ENCODE measurements at regions not wholly inside any gene's neighbourhood (a gene's known extent, or its start where the extent isn't known, plus 50 kb on each side); places are given as distances from the start of the nearest gene placed in this dataset.
"Not testable (repeated sequence)": the region's sequence is repeated elsewhere in the genome, so short reads cannot be mapped to it uniquely, and the experiment has no call there.

DNA sequence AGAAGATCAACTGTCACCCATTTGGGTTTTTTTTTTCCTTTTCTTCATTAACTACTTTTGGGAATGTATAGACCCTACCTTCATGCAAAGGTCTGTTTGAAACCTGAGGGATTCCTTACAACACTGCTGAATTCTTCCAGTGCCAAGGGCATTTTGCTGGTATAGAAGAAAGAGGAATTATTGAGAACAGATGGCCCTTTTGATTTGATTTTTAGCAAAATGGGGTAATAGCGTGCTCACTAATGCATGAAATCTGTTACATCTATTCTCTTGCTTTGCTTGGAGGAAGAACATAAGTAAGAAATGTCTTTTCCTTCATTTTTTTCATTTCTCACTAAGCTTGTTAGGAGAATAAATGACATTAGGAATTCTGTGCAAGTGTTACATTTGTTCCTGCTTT, 501.9 kb downstream of the TMEM135 start:
- TF ChIP-seq, protein P1, sequence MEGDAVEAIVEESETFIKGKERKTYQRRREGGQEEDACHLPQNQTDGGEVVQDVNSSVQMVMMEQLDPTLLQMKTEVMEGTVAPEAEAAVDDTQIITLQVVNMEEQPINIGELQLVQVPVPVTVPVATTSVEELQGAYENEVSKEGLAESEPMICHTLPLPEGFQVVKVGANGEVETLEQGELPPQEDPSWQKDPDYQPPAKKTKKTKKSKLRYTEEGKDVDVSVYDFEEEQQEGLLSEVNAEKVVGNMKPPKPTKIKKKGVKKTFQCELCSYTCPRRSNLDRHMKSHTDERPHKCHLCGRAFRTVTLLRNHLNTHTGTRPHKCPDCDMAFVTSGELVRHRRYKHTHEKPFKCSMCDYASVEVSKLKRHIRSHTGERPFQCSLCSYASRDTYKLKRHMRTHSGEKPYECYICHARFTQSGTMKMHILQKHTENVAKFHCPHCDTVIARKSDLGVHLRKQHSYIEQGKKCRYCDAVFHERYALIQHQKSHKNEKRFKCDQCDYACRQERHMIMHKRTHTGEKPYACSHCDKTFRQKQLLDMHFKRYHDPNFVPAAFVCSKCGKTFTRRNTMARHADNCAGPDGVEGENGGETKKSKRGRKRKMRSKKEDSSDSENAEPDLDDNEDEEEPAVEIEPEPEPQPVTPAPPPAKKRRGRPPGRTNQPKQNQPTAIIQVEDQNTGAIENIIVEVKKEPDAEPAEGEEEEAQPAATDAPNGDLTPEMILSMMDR (IDR thresholded peaks at IDR 0.05) = no peak
- intact Hi-C loops (cut with DNase I) = no loop called here
- ATAC-seq (no peak), DNase-seq (no peak)
- Histone ChIP-seq H3K36me3 (no peaks in the 10 kb centered on the region), H3K27ac (no peak overlapping the region), H3K27me3 (ENCODE audit: low read depth) (no peaks in the 10 kb centered on the region), H3K4me1 (no peaks in the 10 kb centered on the region), H3K4me3 (no peak overlapping the region), H3K9me3 (peaks cover 7% of the 10 kb centered on the region)

DNA sequence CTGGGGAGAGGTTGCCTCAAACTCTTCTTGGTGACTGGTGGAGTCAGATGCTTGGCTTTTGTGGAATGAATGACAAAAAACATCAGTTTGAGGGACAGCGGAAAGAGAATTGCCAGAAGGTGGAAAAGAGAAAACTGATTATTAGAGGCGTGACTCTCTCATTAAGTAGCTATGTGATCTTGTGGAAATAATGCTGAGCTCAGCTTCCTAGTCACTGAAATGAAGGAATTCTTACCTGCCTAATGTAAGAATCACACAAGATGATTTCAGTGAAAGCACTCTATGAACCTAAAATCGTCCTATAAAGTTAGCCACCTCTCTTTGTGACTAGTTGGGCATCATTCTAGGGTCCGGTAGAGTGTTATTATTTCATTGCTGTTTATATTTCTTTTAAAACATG, 498.8 kb downstream of the TMEM135 start:
- Histone ChIP-seq H3K4me1 (no peaks in the 10 kb centered on the region), H3K27me3 (ENCODE audit: low read depth) (no peaks in the 10 kb centered on the region), H3K27ac (no peak overlapping the region), H3K4me3 (no peak overlapping the region), H3K36me3 (no peaks in the 10 kb centered on the region), H3K9me3 (no peaks in the 10 kb centered on the region)
- DNase-seq (no peak), ATAC-seq (no peak)
- intact Hi-C loops (cut with DNase I) = no loop called here
- TF ChIP-seq, protein P1 (IDR thresholded peaks at IDR 0.05) = no peak

DNA sequence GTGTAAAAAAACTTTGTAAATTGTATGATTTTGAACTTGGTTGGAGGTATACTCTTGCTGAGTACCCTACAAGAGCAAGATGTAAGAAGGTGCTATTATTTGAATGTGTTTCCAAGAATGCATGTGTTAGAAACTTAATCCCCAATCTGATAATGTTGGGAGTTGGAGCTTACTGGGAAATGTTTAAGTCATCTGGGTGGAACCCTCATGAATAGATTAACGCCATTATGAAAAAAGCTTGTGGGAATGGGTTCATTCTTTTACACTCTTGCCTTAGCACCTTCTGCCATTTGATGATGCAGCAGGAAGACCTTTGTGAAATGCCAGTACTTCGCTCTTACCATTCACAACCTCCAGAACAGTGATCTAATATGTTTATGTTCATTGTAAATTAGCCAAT, 498.3 kb downstream of the TMEM135 start:
- no peaks in the 10 kb centered on the region for H3K4me1 ChIP-seq
- DNase-seq (no peak), ATAC-seq (no peak)
- no peak overlapping the region for H3K27ac ChIP-seq
- H3K27me3 ChIP-seq (ENCODE audit: low read depth) = no peaks in the 10 kb centered on the region
- H3K9me3 ChIP-seq = no peaks in the 10 kb centered on the region
- intact Hi-C loops (cut with DNase I) = no loop called here
- H3K36me3 ChIP-seq = no peaks in the 10 kb centered on the region
- no peak overlapping the region for H3K4me3 ChIP-seq
- TF ChIP-seq, protein P1 (IDR thresholded peaks at IDR 0.05) = no peak

DNA sequence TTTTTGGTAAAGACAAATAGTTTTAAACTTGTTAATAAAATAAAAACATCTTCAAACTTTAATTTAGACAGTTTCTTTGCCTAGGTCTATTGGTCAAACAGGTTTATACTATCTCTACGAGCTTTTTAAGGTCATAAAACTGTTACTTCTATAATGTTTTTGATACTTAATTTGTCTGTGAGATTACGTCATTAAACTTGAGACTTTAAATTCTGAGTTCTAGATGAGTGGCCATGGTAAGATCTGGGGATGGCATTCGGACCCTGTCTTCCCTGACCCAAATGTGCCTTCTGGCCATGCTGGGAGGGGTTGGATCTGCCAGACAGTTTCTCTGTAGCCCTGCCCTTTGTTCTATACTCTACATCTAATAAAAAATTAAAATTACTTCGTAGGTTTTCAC, 497.8 kb downstream of the TMEM135 start:
- H3K36me3 ChIP-seq = no peaks in the 10 kb centered on the region
- H3K9me3 ChIP-seq = no peaks in the 10 kb centered on the region
- DNase-seq (no peak), ATAC-seq (no peak)
- TF ChIP-seq, protein P1 (IDR thresholded peaks at IDR 0.05) = no peak
- H3K27ac ChIP-seq = no peak overlapping the region
- intact Hi-C loops (cut with DNase I) = no loop called here
- no peak overlapping the region for H3K4me3 ChIP-seq
- no peaks in the 10 kb centered on the region for H3K27me3 ChIP-seq (ENCODE audit: low read depth)
- H3K4me1 ChIP-seq = no peaks in the 10 kb centered on the region

DNA sequence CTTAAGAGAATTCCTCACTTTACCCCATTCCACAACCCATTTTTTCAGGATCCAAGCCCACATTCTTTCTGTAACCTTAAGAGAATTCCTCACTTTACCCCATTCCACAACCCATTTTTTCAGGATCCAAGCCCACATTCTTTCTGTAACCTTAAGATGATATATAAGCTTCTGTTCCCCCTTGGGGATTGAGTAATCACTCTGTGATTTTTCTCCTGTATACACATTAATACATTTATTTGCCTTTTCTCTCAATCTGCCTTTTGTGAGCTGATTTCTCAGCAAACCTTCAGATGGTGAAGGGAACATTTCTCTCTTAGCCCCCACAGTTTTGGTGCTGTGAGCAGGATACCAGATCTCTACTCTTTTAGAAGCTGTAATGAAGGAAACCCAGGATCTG, 494.1 kb downstream of the TMEM135 start:
- H3K27me3 ChIP-seq (ENCODE audit: low read depth); H3K36me3 ChIP-seq; DNase-seq; intact Hi-C loops (cut with DNase I); H3K4me3 ChIP-seq; H3K9me3 ChIP-seq; H3K4me1 ChIP-seq; ATAC-seq; H3K27ac ChIP-seq: not testable (repeated sequence)

DNA sequence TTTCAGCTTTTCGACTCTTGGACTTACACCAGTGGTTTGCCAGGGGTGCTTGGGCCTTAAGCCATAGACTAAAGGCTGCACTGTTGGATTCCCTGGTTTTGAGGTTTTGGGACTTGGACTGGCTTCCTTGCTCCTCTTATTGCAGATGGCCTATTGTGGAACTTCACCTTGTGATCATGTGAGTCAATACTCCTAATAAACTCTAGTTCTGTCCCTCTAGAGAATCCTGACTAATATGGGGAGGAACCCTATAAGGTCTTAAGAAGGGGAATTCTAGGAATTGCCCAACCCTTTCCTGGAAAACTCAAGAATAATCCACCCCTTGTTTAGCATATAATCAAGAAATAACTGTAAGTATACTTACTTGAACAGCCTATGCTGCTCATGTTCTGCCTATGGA, 491.8 kb downstream of the TMEM135 start:
- no peak overlapping the region for H3K4me3 ChIP-seq
- ATAC-seq (no peak), DNase-seq (no peak)
- H3K9me3 ChIP-seq = no peaks in the 10 kb centered on the region
- TF ChIP-seq, protein P1 (IDR thresholded peaks at IDR 0.05) = no peak
- H3K27ac ChIP-seq = no peak overlapping the region
- H3K36me3 ChIP-seq = no peaks in the 10 kb centered on the region
- intact Hi-C loops (cut with DNase I) = no loop called here
- no peaks in the 10 kb centered on the region for H3K4me1 ChIP-seq
- no peaks in the 10 kb centered on the region for H3K27me3 ChIP-seq (ENCODE audit: low read depth)
